Dermis microvascular lymphatic vessel endothelial cell (primary cell): ENCODE measurements at regions not wholly inside any gene's neighbourhood (a gene's known extent, or its start where the extent isn't known, plus 50 kb on each side); places are given as distances from the start of the nearest gene placed in this dataset.
A peak's percentile ranks its signal among the peaks of the same experiment; 100 is the strongest.

Experiments
- DNase-seq, 2 donors: peaks; one replicate each; pipeline versions ENCODE4 v3.0.0 to v3.0.0-alpha.2; 2010; ENCODE audit warnings: low read depth in 2 of 2

- no peak for DNase-seq
These were observed 238.7 kb upstream of the TMCO5A start for GRCh38 chr15:37695719-37696118.

- DNase-seq: no peak
These were observed 235.8 kb upstream of the TMCO5A start for GRCh38 chr15:37698679-37699078.

GRCh38 chr15:37701230-37701629, 233.2 kb upstream of the TMCO5A start:
- DNase-seq: no peak

GRCh38 chr15:37709669-37710068, 224.8 kb upstream of the TMCO5A start:
- DNase-seq: no peak

- DNase-seq: no peak
These were observed 219.3 kb upstream of the TMCO5A start for GRCh38 chr15:37715101-37715500.

- DNase-seq: no peak
These were observed 214.2 kb upstream of the TMCO5A start for GRCh38 chr15:37720267-37720666.

- no peak for DNase-seq
These were observed 203.2 kb upstream of the TMCO5A start for GRCh38 chr15:37731146-37731746.

GRCh38 chr15:37733628-37734027, 200.8 kb upstream of the TMCO5A start:
- no peak for DNase-seq

GRCh38 chr15:37740623-37741141, 193.8 kb upstream of the TMCO5A start:
- no peak for DNase-seq

GRCh38 chr15:37743826-37744225, 190.6 kb upstream of the TMCO5A start:
- DNase-seq: no peak

GRCh38 chr15:37744521-37744920, 189.9 kb upstream of the TMCO5A start:
- DNase-seq: no peak

GRCh38 chr15:37751401-37751800, 183.0 kb upstream of the TMCO5A start:
- DNase-seq: no peak

- DNase-seq: no peak
These were observed 178.0 kb upstream of the TMCO5A start for GRCh38 chr15:37756407-37756806.

GRCh38 chr15:37758412-37758811, 176.0 kb upstream of the TMCO5A start:
- no peak for DNase-seq

GRCh38 chr15:37764733-37765191, 169.7 kb upstream of the TMCO5A start:
- peak; percentile 48 to 50 for DNase-seq

GRCh38 chr15:37765786-37766185, 168.7 kb upstream of the TMCO5A start:
- DNase-seq: peak; percentile 27 to 47

- DNase-seq: no peak
These were observed 166.5 kb upstream of the TMCO5A start for GRCh38 chr15:37767841-37768455.

- no peak for DNase-seq
These were observed 163.0 kb upstream of the TMCO5A start for GRCh38 chr15:37771465-37771864.

GRCh38 chr15:37773111-37773860, 161.2 kb upstream of the TMCO5A start:
- no peak for DNase-seq

GRCh38 chr15:37774961-37775360, 159.5 kb upstream of the TMCO5A start:
- DNase-seq: no peak

- DNase-seq: no peak
These were observed 157.4 kb upstream of the TMCO5A start for GRCh38 chr15:37777006-37777405.

- no peak for DNase-seq
These were observed 151.2 kb upstream of the TMCO5A start for GRCh38 chr15:37783290-37783689.

- no peak for DNase-seq
These were observed 146.1 kb upstream of the TMCO5A start for GRCh38 chr15:37788330-37788729.
